Endothelial cell of umbilical vein (primary cell): ENCODE measurements at regions not wholly inside any gene's neighbourhood (a gene's known extent, or its start where the extent isn't known, plus 50 kb on each side); places are given as distances from the start of the nearest gene placed in this dataset.

Experiments
- BruUV-seq: library from RNA; stranded (reverse); fragments of 400-500 nt; replicated peaks from 2 replicates; lab custom pipeline; 2021; lab: Mats Ljungman, UMichigan
- CTCF ChIA-PET: fragments of 300-600, 350-600 bp; sonication (Branson Sonifier 250); formaldehyde crosslinking; loops from one replicate; lab custom pipeline; 2021; ENCODE audit warnings: antibody characterized with exemption, inconsistent platforms; lab: Charles Lee
- POLR2A ChIA-PET: fragments of 300-600, 350-600 bp; sonication (Branson Sonifier 250); formaldehyde crosslinking; loops from one replicate; lab custom pipeline; 2021; ENCODE audit warnings: antibody characterized with exemption, inconsistent platforms; lab: Charles Lee
- DNase-seq: peaks from one replicate; pipeline ENCODE4 v3.0.0-alpha.2; 2011; ENCODE audit warnings: low read depth, low spot score
- FAIRE-seq: peaks from 2 replicates; lab custom pipeline; 2011; peaks lifted over from hg19 to GRCh38; lab: Jason Lieb, UNC
- H2AFZ ChIP-seq: 2 replicates; pipeline ENCODE4 v1.6.0; 2012; ENCODE audit warnings: low read depth, low read length, control low read depth, inconsistent platforms
- H3K27ac ChIP-seq: 2 replicates; pipeline ENCODE4 v1.5.1; 2011; ENCODE audit warnings: low read depth, mild to moderate bottlenecking, control low read depth, low read length, moderate library complexity; ENCODE audit not compliant: insufficient read depth
- H3K27me3 ChIP-seq, 2 experiments: 2 replicates each; pipeline versions ENCODE4 v1.6.0 to v1.6.1; 2011; ENCODE audit warnings: low read length in 2 of 2, mixed read lengths in 1 of 2; ENCODE audit not compliant: control insufficient read depth in 2 of 2, insufficient read depth in 2 of 2
- H3K36me3 ChIP-seq, 2 experiments: 2 replicates in 1 of 2; 3 replicates in 1 of 2; pipeline ENCODE4 v1.5.1; 2011; ENCODE audit warnings: low read length in 2 of 2, mild to moderate bottlenecking in 1 of 2, moderate library complexity in 1 of 2; ENCODE audit not compliant: control insufficient read depth in 2 of 2, insufficient read depth in 2 of 2; ENCODE audit errors: extremely low read depth in 1 of 2
- H3K4me1 ChIP-seq: 3 replicates; pipeline ENCODE4 v1.5.1; 2011; ENCODE audit warnings: mild to moderate bottlenecking, low read length; ENCODE audit not compliant: control insufficient read depth, insufficient read depth; ENCODE audit errors: extremely low read depth
- H3K4me2 ChIP-seq: 2 replicates; pipeline ENCODE4 v1.6.1; 2011; ENCODE audit warnings: low read length, control low read depth, mixed read lengths; ENCODE audit not compliant: insufficient read depth
- H3K4me3 ChIP-seq, 3 experiments: fragments of 200-600 bp in 1 of 3; sonication (generic), shearing (Covaris generic) in 1 of 3; replicated peaks in 1 of 3; 2 replicates each; pipeline ENCODE4 v1.5.1; 2011 to 2016; ENCODE audit warnings: control low read depth in 3 of 3, low read length in 3 of 3, mild to moderate bottlenecking in 2 of 3, inconsistent platforms in 1 of 3, low read depth in 1 of 3, moderate library complexity in 1 of 3; ENCODE audit not compliant: insufficient read depth in 1 of 3
- H3K79me2 ChIP-seq: 2 replicates; pipeline ENCODE4 v1.6.0; 2012; ENCODE audit warnings: low read length, inconsistent platforms; ENCODE audit not compliant: control insufficient read depth, insufficient read depth
- H3K9ac ChIP-seq: replicated peaks from 2 replicates; pipeline ENCODE3; 2011; ENCODE audit warnings: low read length, control low read depth; ENCODE audit not compliant: insufficient read depth; ENCODE audit errors: extremely low read depth
- H3K9me1 ChIP-seq: replicated peaks from 3 replicates; pipeline ENCODE4 v1.6.0; 2011; ENCODE audit warnings: mild to moderate bottlenecking, low read length; ENCODE audit not compliant: control insufficient read depth, insufficient read depth; ENCODE audit errors: extremely low read depth
- H3K9me3 ChIP-seq: replicated peaks from 2 replicates; pipeline ENCODE4 v1.5.1; 2012; ENCODE audit warnings: low read length, inconsistent platforms; ENCODE audit not compliant: control insufficient read depth, insufficient read depth
- H4K20me1 ChIP-seq: replicated peaks from 2 replicates; pipeline ENCODE3; 2011; ENCODE audit warnings: mild to moderate bottlenecking, low read length; ENCODE audit not compliant: control insufficient read depth, insufficient read depth; ENCODE audit errors: extremely low read depth
- CTCF ChIP-seq, 2 donors: IDR thresholded peaks; 1 replicate in 1 of 2; 2 replicates in 1 of 2; pipeline ENCODE4 v1.5.1; 2011; ENCODE audit warnings: low read length in 2 of 2, mild to moderate bottlenecking in 2 of 2, moderate library complexity in 2 of 2, control low read depth in 1 of 2, inconsistent platforms in 1 of 2, low read depth in 1 of 2; ENCODE audit not compliant: insufficient read depth in 1 of 2; ENCODE audit errors: extremely low read depth in 1 of 2
- EZH2 ChIP-seq: IDR thresholded peaks from 2 replicates; pipeline ENCODE4 v1.6.1; 2012; ENCODE audit warnings: borderline replicate concordance, low read depth, mild to moderate bottlenecking, moderate library complexity, low read length, inconsistent platforms; ENCODE audit not compliant: severe bottlenecking
- FOS ChIP-seq: IDR thresholded peaks from 2 replicates; pipeline ENCODE4 v1.6.1; 2011; ENCODE audit warnings: mild to moderate bottlenecking, low read length, moderate library complexity, borderline replicate concordance; ENCODE audit not compliant: insufficient read depth
- GATA2 ChIP-seq: IDR thresholded peaks from 2 replicates; pipeline ENCODE4 v1.7.0; 2011; ENCODE audit warnings: low read depth, mild to moderate bottlenecking, moderate library complexity, mixed read lengths, low read length; ENCODE audit not compliant: insufficient read length, insufficient read depth
- JUN ChIP-seq: IDR thresholded peaks from 2 replicates; pipeline ENCODE4 v1.6.1; 2011; ENCODE audit warnings: borderline replicate concordance, low read depth; ENCODE audit not compliant: insufficient read length, insufficient read depth
- MAX ChIP-seq: IDR thresholded peaks from 2 replicates; pipeline ENCODE4 v1.6.1; 2011; ENCODE audit not compliant: insufficient read depth, insufficient read length
- MYC ChIP-seq: IDR thresholded peaks from one replicate; pipeline ENCODE4 v1.6.1; 2011; ENCODE audit warnings: mild to moderate bottlenecking, low read depth, low read length
- POLR2A ChIP-seq: IDR thresholded peaks from 2 replicates; pipeline ENCODE4 v1.6.1; 2012; ENCODE audit warnings: low read depth, mild to moderate bottlenecking, control low read depth, low read length
- POLR2AphosphoS5 ChIP-seq: IDR thresholded peaks from 2 replicates; pipeline ENCODE4 v1.6.1; 2012; ENCODE audit warnings: low read depth, mild to moderate bottlenecking, control low read depth, low read length, moderate library complexity; ENCODE audit not compliant: insufficient read depth
- dilution Hi-C: fragments of 300-500 bp; cut with MboI; formaldehyde crosslinking; loops from one replicate; pipeline ENCODE4 v1.15.0; 2019; ENCODE audit warnings: low sequenced_read_pairs; ENCODE audit not compliant: extremely low pct_ligation_motif_present
- intact Hi-C: fragments of 100-400 bp; cut with micrococcal nuclease; formaldehyde crosslinking; loops from one replicate; pipeline ENCODE4 v1.10.0; 2022

GRCh38 chr6:48222241-48222640 lies 111.2 kb upstream of the PTCHD4 start:
- CTCF ChIA-PET, result no interaction called here
- dilution Hi-C loops, result no loop called here

GRCh38 chr6:48213076-48213788 lies 102.2 kb upstream of the PTCHD4 start:
- H3K9me1 ChIP-seq, result no peaks in the 10 kb centered on the region
- no peak for FAIRE-seq
- TF ChIP-seq POLR2AphosphoS5, result no peak
- no peak for TF ChIP-seq CTCF (IDR thresholded peaks at IDR 0.05; ENCODE audit: extremely low read depth in 1 of 2, insufficient read depth in 1 of 2, low read depth in 1 of 2, low read length in 2 of 2)
- no peak for TF ChIP-seq GATA2
- TF ChIP-seq FOS, result no peak
- no peak for TF ChIP-seq MAX
- no peak for TF ChIP-seq POLR2A
- TF ChIP-seq EZH2, result no peak
- TF ChIP-seq MYC, result no peak
- no peak for TF ChIP-seq JUN
- no peaks in the 10 kb centered on the region for H3K27me3 ChIP-seq
- H3K27ac ChIP-seq, result no peak overlapping the region
- no peaks in the 10 kb centered on the region for H3K36me3 ChIP-seq
- no peak overlapping the region for H2AFZ ChIP-seq
- no peaks in the 10 kb centered on the region for H3K9me3 ChIP-seq
- ChIA-PET POLR2A (no interaction called here), CTCF (no interaction called here)
- no peaks in the 10 kb centered on the region for H3K4me1 ChIP-seq
- H3K4me3 ChIP-seq, result no peak overlapping the region
- no peak overlapping the region for H3K4me2 ChIP-seq
- DNase-seq, result no peak
- dilution Hi-C loops, result no loop called here
- no TSS peak for BruUV-seq
- intact Hi-C loops, result no loop called here
- no peaks in the 10 kb centered on the region for H4K20me1 ChIP-seq
- no peaks in the 10 kb centered on the region for H3K79me2 ChIP-seq
- no peak overlapping the region for H3K9ac ChIP-seq

More at GRCh38 chr6:48222241-48222640, 111.2 kb upstream of the PTCHD4 start:
- no peaks in the 10 kb centered on the region for H3K36me3 ChIP-seq
- no peak for FAIRE-seq
- no peaks in the 10 kb centered on the region for H3K79me2 ChIP-seq
- TF ChIP-seq POLR2A (no peak), POLR2AphosphoS5 (no peak), MYC (no peak), EZH2 (no peak)
- H2AFZ ChIP-seq, result no peak overlapping the region
- no peaks in the 10 kb centered on the region for H3K27me3 ChIP-seq
- H3K9me1 ChIP-seq, result no peaks in the 10 kb centered on the region
- H3K9ac ChIP-seq, result no peak overlapping the region
- no peak overlapping the region for H3K27ac ChIP-seq
- H3K9me3 ChIP-seq, result no peaks in the 10 kb centered on the region
- no peaks in the 10 kb centered on the region for H4K20me1 ChIP-seq
- H3K4me1 ChIP-seq, result no peaks in the 10 kb centered on the region
- no TSS peak for BruUV-seq
- no peak overlapping the region for H3K4me2 ChIP-seq
- no peak for DNase-seq
- no peak overlapping the region for H3K4me3 ChIP-seq
- intact Hi-C loops, result no loop called here
- POLR2A ChIA-PET, result no interaction called here
